ENCODE measurements at regions not wholly inside any gene's neighbourhood (a gene's known extent, or its start where the extent isn't known, plus 50 kb on each side); places are given as distances from the start of the nearest gene placed in this dataset.

- no peak overlapping the region for H3K27ac ChIP-seq (ENCODE audit: poor library complexity, severe bottlenecking)
- DNase-seq (ENCODE audit: low spot score) (no peak), ATAC-seq (ENCODE audit: low read depth) (peak; percentile 67)
- no peak overlapping the region for H3K4me3 ChIP-seq (ENCODE audit: severe bottlenecking)
- no peaks in the 10 kb centered on the region for H3K9me3 ChIP-seq (ENCODE audit: severe bottlenecking)
- no peak for TF ChIP-seq CTCF (IDR thresholded peaks at IDR 0.05; ENCODE audit: poor library complexity, severe bottlenecking)
- H3K4me1 ChIP-seq (ENCODE audit: insufficient read depth, poor library complexity, severe bottlenecking), result no peaks in the 10 kb centered on the region
- peaks cover 34% of the 10 kb centered on the region for H3K27me3 ChIP-seq (ENCODE audit: insufficient read depth, poor library complexity, severe bottlenecking)
- no peaks in the 10 kb centered on the region for H3K36me3 ChIP-seq (ENCODE audit: low read depth)
Observed at GRCh38 chr3:15151166-15151565, 52.2 kb upstream of the RBSN start.

GRCh38 chr3:15152184-15152583, 53.2 kb upstream of the RBSN start:
- Histone ChIP-seq H3K36me3 (ENCODE audit: low read depth) (no peaks in the 10 kb centered on the region), H3K9me3 (ENCODE audit: severe bottlenecking) (no peaks in the 10 kb centered on the region), H3K27me3 (ENCODE audit: insufficient read depth, poor library complexity, severe bottlenecking) (peaks cover 24% of the 10 kb centered on the region), H3K27ac (ENCODE audit: poor library complexity, severe bottlenecking) (no peak overlapping the region), H3K4me1 (ENCODE audit: insufficient read depth, poor library complexity, severe bottlenecking) (no peaks in the 10 kb centered on the region), H3K4me3 (ENCODE audit: severe bottlenecking) (no peak overlapping the region)
- no peak for TF ChIP-seq CTCF (IDR thresholded peaks at IDR 0.05; ENCODE audit: poor library complexity, severe bottlenecking)
- ATAC-seq (ENCODE audit: low read depth), result no peak
- no peak for DNase-seq (ENCODE audit: low spot score)

- no peak for TF ChIP-seq CTCF (IDR thresholded peaks at IDR 0.05; ENCODE audit: poor library complexity, severe bottlenecking)
- Histone ChIP-seq H3K4me1 (ENCODE audit: insufficient read depth, poor library complexity, severe bottlenecking) (no peaks in the 10 kb centered on the region), H3K36me3 (ENCODE audit: low read depth) (no peaks in the 10 kb centered on the region), H3K27ac (ENCODE audit: poor library complexity, severe bottlenecking) (no peak overlapping the region), H3K4me3 (ENCODE audit: severe bottlenecking) (no peak overlapping the region), H3K9me3 (ENCODE audit: severe bottlenecking) (no peaks in the 10 kb centered on the region), H3K27me3 (ENCODE audit: insufficient read depth, poor library complexity, severe bottlenecking) (peaks cover 16% of the 10 kb centered on the region)
- ATAC-seq (ENCODE audit: low read depth), result no peak
- no peak for DNase-seq (ENCODE audit: low spot score)
Observed at GRCh38 chr3:15153103-15153502, 52.9 kb upstream of the CAPN7 start.

- Histone ChIP-seq H3K9me3 (ENCODE audit: severe bottlenecking) (no peaks in the 10 kb centered on the region), H3K27ac (ENCODE audit: poor library complexity, severe bottlenecking) (no peak overlapping the region), H3K27me3 (ENCODE audit: insufficient read depth, poor library complexity, severe bottlenecking) (peaks cover 16% of the 10 kb centered on the region), H3K36me3 (ENCODE audit: low read depth) (no peaks in the 10 kb centered on the region), H3K4me1 (ENCODE audit: insufficient read depth, poor library complexity, severe bottlenecking) (no peaks in the 10 kb centered on the region), H3K4me3 (ENCODE audit: severe bottlenecking) (no peak overlapping the region)
- DNase-seq (ENCODE audit: low spot score) (no peak), ATAC-seq (ENCODE audit: low read depth) (no peak)
- no peak for TF ChIP-seq CTCF (IDR thresholded peaks at IDR 0.05; ENCODE audit: poor library complexity, severe bottlenecking)
Observed at GRCh38 chr3:15154326-15154725, 51.7 kb upstream of the CAPN7 start.

GRCh38 chr3:15155840-15156360, 50.1 kb upstream of the CAPN7 start:
- peaks cover 16% of the 10 kb centered on the region for H3K27me3 ChIP-seq (ENCODE audit: insufficient read depth, poor library complexity, severe bottlenecking)
- no peak overlapping the region for H3K4me3 ChIP-seq (ENCODE audit: severe bottlenecking)
- TF ChIP-seq CTCF (IDR thresholded peaks at IDR 0.05; ENCODE audit: poor library complexity, severe bottlenecking), result no peak
- DNase-seq (ENCODE audit: low spot score) (no peak), ATAC-seq (ENCODE audit: low read depth) (no peak)
- no peaks in the 10 kb centered on the region for H3K4me1 ChIP-seq (ENCODE audit: insufficient read depth, poor library complexity, severe bottlenecking)
- no peaks in the 10 kb centered on the region for H3K9me3 ChIP-seq (ENCODE audit: severe bottlenecking)
- no peak overlapping the region for H3K27ac ChIP-seq (ENCODE audit: poor library complexity, severe bottlenecking)
- H3K36me3 ChIP-seq (ENCODE audit: low read depth), result no peaks in the 10 kb centered on the region

All from RWPE2 (cell line).